H1 (cell line): ENCODE measurements at regions not wholly inside any gene's neighbourhood (a gene's known extent, or its start where the extent isn't known, plus 50 kb on each side); places are given as distances from the start of the nearest gene placed in this dataset.

Source experiments
- CBX8 ChIP-seq: fragments of 300-800, 300-1000 bp; sonication (generic); IDR thresholded peaks from 2 replicates; pipeline ENCODE4 v1.7.1; 2016; ENCODE audit warnings: low read depth, low read length, borderline replicate concordance
- CHD7 ChIP-seq: fragments of 300-600 bp; sonication (generic); IDR thresholded peaks from 2 replicates; pipeline ENCODE4 v1.7.1; 2012; ENCODE audit warnings: low read length, moderate library complexity, mild to moderate bottlenecking, inconsistent platforms; ENCODE audit not compliant: insufficient replicate concordance
- GTF2F1 ChIP-seq: IDR thresholded peaks from 2 replicates; pipeline ENCODE4 v1.6.1; 2012; ENCODE audit warnings: low read depth, low read length, improper control_type of control experiment, borderline replicate concordance
- SP2 ChIP-seq: IDR thresholded peaks from 2 replicates; pipeline ENCODE4 v1.6.1; 2012; ENCODE audit warnings: mild to moderate bottlenecking, low read length, inconsistent platforms
- SP4 ChIP-seq: IDR thresholded peaks from 2 replicates; pipeline ENCODE4 v1.6.1; 2012; ENCODE audit warnings: low read length, inconsistent platforms

GRCh38 chr6:154606457-154606856 lies 96.0 kb upstream of the CNKSR3 start (continued):
- TF ChIP-seq CHD7 (no peak), CBX8 (no peak), SP2 (no peak), GTF2F1 (no peak), SP4 (no peak)
